ENCODE measurements at regions not wholly inside any gene's neighbourhood (a gene's known extent, or its start where the extent isn't known, plus 50 kb on each side); places are given as distances from the start of the nearest gene placed in this dataset.

GRCh38 chr13:90099847-90100246 is 1247.6 kb upstream of the MIR17HG start:
- Histone ChIP-seq H4K20me1 (replicated peaks; ENCODE audit: insufficient read depth) (no peaks in the 10 kb centered on the region), H3K36me3 (ENCODE audit: insufficient read depth) (no peaks in the 10 kb centered on the region), H3K79me2 (replicated peaks; ENCODE audit: insufficient read depth) (no peaks in the 10 kb centered on the region), H3K4me3 (no peak overlapping the region), H3F3A (replicated peaks; ENCODE audit: low read depth) (no peaks in the 10 kb centered on the region), H2AFZ (no peak overlapping the region), H3K9me2 (ENCODE audit: insufficient read depth) (peaks cover 12% of the 10 kb centered on the region; the same call in 1 of the 2 replicates), H3K27me3 (ENCODE audit: insufficient read depth) (no peaks in the 10 kb centered on the region), H3K4me2 (no peak overlapping the region), H3K27ac (ENCODE audit: low read depth) (no peak overlapping the region), H3K4me1 (ENCODE audit: insufficient read depth) (no peaks in the 10 kb centered on the region)
- DNase-seq (ENCODE audit: low spot score): no peak
- H3K36me3 Mint-ChIP-seq (ENCODE audit: low read depth): peaks cover 11% of the 10 kb centered on the region; the same call in 2 of the 3 replicates
- no peak for ATAC-seq
- H3K9me3 Mint-ChIP-seq: peaks cover 4% of the 10 kb centered on the region; the same call in 2 of the 3 replicates
- peaks cover 6% of the 10 kb centered on the region; the same call in 1 of the 3 replicates for H3K4me1 Mint-ChIP-seq
- H3K27me3 Mint-ChIP-seq (ENCODE audit: insufficient read depth, low read depth, poor library complexity): no peaks in the 10 kb centered on the region
- no peak overlapping the region for H3K4me3 Mint-ChIP-seq
- no peak for TF ChIP-seq CREB1 (CRISPR knock-in tag; IDR thresholded peaks at IDR 0.05; ENCODE audit: low read depth)
- no peak for TF ChIP-seq EZH2 (IDR thresholded peaks at IDR 0.05; ENCODE audit: low read depth, unreplicated experiment)
- TF ChIP-seq ZNF331 (CRISPR knock-in tag; IDR thresholded peaks at IDR 0.05; ENCODE audit: low read depth): no peak
- TF ChIP-seq ZNF114 (CRISPR knock-in tag; IDR thresholded peaks at IDR 0.05): no peak
- no peak for TF ChIP-seq JUNB (IDR thresholded peaks at IDR 0.05; ENCODE audit: unreplicated experiment)
- no peak for TF ChIP-seq POLR2AphosphoS5 (IDR thresholded peaks at IDR 0.05; ENCODE audit: low read depth)
- TF ChIP-seq STAT1 (IDR thresholded peaks at IDR 0.05; ENCODE audit: unreplicated experiment): no peak
- TF ChIP-seq EZH2phosphoT487 (IDR thresholded peaks at IDR 0.05; ENCODE audit: unreplicated experiment): no peak
- no peak for TF ChIP-seq CTCF (conservative IDR thresholded peaks at IDR 0.05; ENCODE audit: low read depth in 2 of 2)
- TF ChIP-seq, protein P1, sequence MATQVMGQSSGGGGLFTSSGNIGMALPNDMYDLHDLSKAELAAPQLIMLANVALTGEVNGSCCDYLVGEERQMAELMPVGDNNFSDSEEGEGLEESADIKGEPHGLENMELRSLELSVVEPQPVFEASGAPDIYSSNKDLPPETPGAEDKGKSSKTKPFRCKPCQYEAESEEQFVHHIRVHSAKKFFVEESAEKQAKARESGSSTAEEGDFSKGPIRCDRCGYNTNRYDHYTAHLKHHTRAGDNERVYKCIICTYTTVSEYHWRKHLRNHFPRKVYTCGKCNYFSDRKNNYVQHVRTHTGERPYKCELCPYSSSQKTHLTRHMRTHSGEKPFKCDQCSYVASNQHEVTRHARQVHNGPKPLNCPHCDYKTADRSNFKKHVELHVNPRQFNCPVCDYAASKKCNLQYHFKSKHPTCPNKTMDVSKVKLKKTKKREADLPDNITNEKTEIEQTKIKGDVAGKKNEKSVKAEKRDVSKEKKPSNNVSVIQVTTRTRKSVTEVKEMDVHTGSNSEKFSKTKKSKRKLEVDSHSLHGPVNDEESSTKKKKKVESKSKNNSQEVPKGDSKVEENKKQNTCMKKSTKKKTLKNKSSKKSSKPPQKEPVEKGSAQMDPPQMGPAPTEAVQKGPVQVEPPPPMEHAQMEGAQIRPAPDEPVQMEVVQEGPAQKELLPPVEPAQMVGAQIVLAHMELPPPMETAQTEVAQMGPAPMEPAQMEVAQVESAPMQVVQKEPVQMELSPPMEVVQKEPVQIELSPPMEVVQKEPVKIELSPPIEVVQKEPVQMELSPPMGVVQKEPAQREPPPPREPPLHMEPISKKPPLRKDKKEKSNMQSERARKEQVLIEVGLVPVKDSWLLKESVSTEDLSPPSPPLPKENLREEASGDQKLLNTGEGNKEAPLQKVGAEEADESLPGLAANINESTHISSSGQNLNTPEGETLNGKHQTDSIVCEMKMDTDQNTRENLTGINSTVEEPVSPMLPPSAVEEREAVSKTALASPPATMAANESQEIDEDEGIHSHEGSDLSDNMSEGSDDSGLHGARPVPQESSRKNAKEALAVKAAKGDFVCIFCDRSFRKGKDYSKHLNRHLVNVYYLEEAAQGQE (IDR thresholded peaks at IDR 0.05; ENCODE audit: unreplicated experiment): no peak
- no peak for TF ChIP-seq ETS1 (IDR thresholded peaks at IDR 0.05)
- no peak for TF ChIP-seq NANOG (IDR thresholded peaks at IDR 0.05; ENCODE audit: borderline replicate concordance)
- TF ChIP-seq ZNF462 (CRISPR knock-in tag; IDR thresholded peaks at IDR 0.05): no peak
- no peak overlapping the region for H3K27ac Mint-ChIP-seq

All from GM23338 (cell line).